NCI-H2171 (cell line): ENCODE measurements at regions not wholly inside any gene's neighbourhood (a gene's known extent, or its start where the extent isn't known, plus 50 kb on each side); places are given as distances from the start of the nearest gene placed in this dataset.
"Not testable (repeated sequence)": the region's sequence is repeated elsewhere in the genome, so short reads cannot be mapped to it uniquely, and the experiment has no call there.

Experiments
- DNase-seq: peaks from one replicate; lab custom pipeline; 2025; lab: John Stamatoyannopoulos, UW

GRCh38 chr1:209173796-209174195 lies 409.7 kb upstream of the CAMK1G start:
- DNase-seq, result not testable (repeated sequence)

GRCh38 chr1:209176866-209177430 lies 406.6 kb upstream of the CAMK1G start:
- no peak for DNase-seq

- DNase-seq, result no peak
These were observed 400.3 kb upstream of the CAMK1G start for GRCh38 chr1:209183195-209183594.

GRCh38 chr1:209187589-209187988 lies 395.9 kb upstream of the CAMK1G start:
- no peak for DNase-seq

- DNase-seq, result peak; percentile 45
These were observed 392.8 kb upstream of the CAMK1G start for GRCh38 chr1:209190591-209191261.

- DNase-seq, result no peak
These were observed 392.3 kb upstream of the CAMK1G start for GRCh38 chr1:209191262-209191634.

- DNase-seq, result no peak
These were observed 387.4 kb upstream of the CAMK1G start for GRCh38 chr1:209196140-209196539.

- no peak for DNase-seq
These were observed 384.4 kb upstream of the CAMK1G start for GRCh38 chr1:209198961-209199750.

GRCh38 chr1:209199822-209200221 lies 383.7 kb upstream of the CAMK1G start:
- DNase-seq, result no peak

- not testable (repeated sequence) for DNase-seq
These were observed 381.2 kb upstream of the CAMK1G start for GRCh38 chr1:209202321-209202720.

- no peak for DNase-seq
These were observed 380.5 kb upstream of the CAMK1G start for GRCh38 chr1:209202830-209203532.

- no peak for DNase-seq
These were observed 380.0 kb upstream of the CAMK1G start for GRCh38 chr1:209203533-209203895.

GRCh38 chr1:209205039-209205438 lies 378.5 kb upstream of the CAMK1G start:
- no peak for DNase-seq

GRCh38 chr1:209207126-209207700 lies 376.3 kb upstream of the CAMK1G start:
- DNase-seq, result no peak

GRCh38 chr1:209207701-209208286 lies 375.7 kb upstream of the CAMK1G start:
- peak; percentile 67 for DNase-seq

GRCh38 chr1:209208648-209209047 lies 374.9 kb upstream of the CAMK1G start:
- no peak for DNase-seq

GRCh38 chr1:209213989-209214388 lies 369.5 kb upstream of the CAMK1G start:
- no peak for DNase-seq

- DNase-seq, result no peak
These were observed 367.7 kb upstream of the CAMK1G start for GRCh38 chr1:209215826-209216225.

GRCh38 chr1:209218113-209218512 lies 365.4 kb upstream of the CAMK1G start:
- no peak for DNase-seq

GRCh38 chr1:209218981-209219380 lies 364.5 kb upstream of the CAMK1G start:
- no peak for DNase-seq

- no peak for DNase-seq
These were observed 363.6 kb upstream of the CAMK1G start for GRCh38 chr1:209219791-209220524.
